HEK293T (cell line): ENCODE measurements at regions not wholly inside any gene's neighbourhood (a gene's known extent, or its start where the extent isn't known, plus 50 kb on each side); places are given as distances from the start of the nearest gene placed in this dataset.

Source experiments
- ARNT ChIP-seq: fragments of 450-650 bp; IDR thresholded peaks from 2 replicates; pipeline ENCODE4 v1.6.1; 2017; ENCODE audit warnings: mild to moderate bottlenecking
- BHLHE40 ChIP-seq: fragments of 450-650 bp; IDR thresholded peaks from 2 replicates; pipeline ENCODE4 v1.6.1; 2016; ENCODE audit warnings: mild to moderate bottlenecking, moderate library complexity, borderline replicate concordance
- CTBP1 ChIP-seq: fragments of 450-650 bp; IDR thresholded peaks from 2 replicates; pipeline ENCODE4 v1.6.1; 2016; ENCODE audit warnings: borderline replicate concordance
- FOXA1 ChIP-seq: fragments of 450-650 bp; IDR thresholded peaks from 2 replicates; pipeline ENCODE4 v1.6.1; 2016; ENCODE audit warnings: mild to moderate bottlenecking
- FOXK2 ChIP-seq: fragments of 450-650 bp; IDR thresholded peaks from 2 replicates; pipeline ENCODE4 v1.6.1; 2016; ENCODE audit warnings: mild to moderate bottlenecking
- FOXM1 ChIP-seq: fragments of 450-650 bp; IDR thresholded peaks from 2 replicates; pipeline ENCODE4 v1.6.1; 2017; ENCODE audit warnings: mild to moderate bottlenecking, borderline replicate concordance
- HDGF ChIP-seq: fragments of 450-650 bp; IDR thresholded peaks from 2 replicates; pipeline ENCODE4 v1.6.1; 2017; ENCODE audit warnings: antibody characterized with exemption, borderline replicate concordance
- SP1 ChIP-seq: fragments of 450-650 bp; IDR thresholded peaks from 2 replicates; pipeline ENCODE4 v1.6.1; 2017
- TARDBP ChIP-seq: fragments of 450-650 bp; IDR thresholded peaks from 2 replicates; pipeline ENCODE4 v1.6.1; 2016
- TF ChIP-seq, protein P1 (sequence below): fragments of 450-650 bp; IDR thresholded peaks from 2 replicates; pipeline ENCODE4 v1.6.1; 2016

DNA sequence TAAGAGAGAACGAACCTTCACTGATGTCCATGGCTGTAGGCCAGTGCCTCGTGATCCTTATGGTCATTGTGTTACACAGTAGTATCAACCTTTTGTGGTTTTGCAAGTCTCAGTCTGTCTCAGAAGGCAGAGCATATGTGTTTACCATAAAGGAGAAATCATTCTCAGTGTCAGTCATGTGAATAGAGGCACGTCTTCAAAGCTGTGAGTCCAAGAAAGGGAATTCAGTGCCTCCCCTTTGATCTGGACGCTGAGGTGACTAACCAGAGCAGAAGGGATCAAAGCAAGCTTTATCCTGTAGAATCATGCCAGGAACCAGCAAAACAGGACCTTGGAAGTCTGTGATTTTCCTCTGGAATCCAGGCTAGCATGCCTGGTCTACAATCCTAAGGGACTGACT is 433.9 kb downstream of the DNAH5 start:
- no peak for TF ChIP-seq BHLHE40
- no peak for TF ChIP-seq HDGF
- TF ChIP-seq CTBP1, result no peak
- no peak for TF ChIP-seq TARDBP
- TF ChIP-seq SP1, result no peak
- no peak for TF ChIP-seq FOXK2
- TF ChIP-seq, protein P1, sequence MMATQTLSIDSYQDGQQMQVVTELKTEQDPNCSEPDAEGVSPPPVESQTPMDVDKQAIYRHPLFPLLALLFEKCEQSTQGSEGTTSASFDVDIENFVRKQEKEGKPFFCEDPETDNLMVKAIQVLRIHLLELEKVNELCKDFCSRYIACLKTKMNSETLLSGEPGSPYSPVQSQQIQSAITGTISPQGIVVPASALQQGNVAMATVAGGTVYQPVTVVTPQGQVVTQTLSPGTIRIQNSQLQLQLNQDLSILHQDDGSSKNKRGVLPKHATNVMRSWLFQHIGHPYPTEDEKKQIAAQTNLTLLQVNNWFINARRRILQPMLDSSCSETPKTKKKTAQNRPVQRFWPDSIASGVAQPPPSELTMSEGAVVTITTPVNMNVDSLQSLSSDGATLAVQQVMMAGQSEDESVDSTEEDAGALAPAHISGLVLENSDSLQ, result no peak
- TF ChIP-seq FOXA1, result no peak
- no peak for TF ChIP-seq FOXM1
- no peak for TF ChIP-seq ARNT
